Activated naive CD4-positive, alpha-beta T cell treated with Interleukin-2 at 50 U/mL for 16 hours (primary cell): ENCODE measurements at regions not wholly inside any gene's neighbourhood (a gene's known extent, or its start where the extent isn't known, plus 50 kb on each side); places are given as distances from the start of the nearest gene placed in this dataset.

Experiments used
- DNase-seq: peaks from one replicate; pipeline ENCODE4 v3.0.0-alpha.2; 2020

DNA sequence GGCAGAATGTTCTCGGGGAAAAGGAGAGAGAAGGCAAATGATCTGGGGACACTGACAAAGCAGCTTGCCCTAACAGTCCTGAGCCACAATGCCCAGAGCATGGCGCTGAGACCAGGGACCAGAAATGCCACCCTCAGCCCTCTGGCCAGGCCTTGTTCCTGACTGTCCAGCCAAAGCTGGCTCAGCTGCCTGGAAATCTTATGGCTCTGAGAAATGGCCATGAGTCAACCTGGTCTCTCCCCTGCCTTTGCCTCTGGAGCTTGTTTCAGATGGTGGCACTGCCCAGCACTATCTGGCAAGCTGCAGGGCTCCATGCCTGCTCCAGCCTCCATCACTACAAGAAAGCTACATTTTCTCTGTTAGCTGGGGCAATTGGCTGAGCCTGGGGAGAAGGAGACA is 90.5 kb upstream of the PLXNA4 start:
- DNase-seq = no peak

DNA sequence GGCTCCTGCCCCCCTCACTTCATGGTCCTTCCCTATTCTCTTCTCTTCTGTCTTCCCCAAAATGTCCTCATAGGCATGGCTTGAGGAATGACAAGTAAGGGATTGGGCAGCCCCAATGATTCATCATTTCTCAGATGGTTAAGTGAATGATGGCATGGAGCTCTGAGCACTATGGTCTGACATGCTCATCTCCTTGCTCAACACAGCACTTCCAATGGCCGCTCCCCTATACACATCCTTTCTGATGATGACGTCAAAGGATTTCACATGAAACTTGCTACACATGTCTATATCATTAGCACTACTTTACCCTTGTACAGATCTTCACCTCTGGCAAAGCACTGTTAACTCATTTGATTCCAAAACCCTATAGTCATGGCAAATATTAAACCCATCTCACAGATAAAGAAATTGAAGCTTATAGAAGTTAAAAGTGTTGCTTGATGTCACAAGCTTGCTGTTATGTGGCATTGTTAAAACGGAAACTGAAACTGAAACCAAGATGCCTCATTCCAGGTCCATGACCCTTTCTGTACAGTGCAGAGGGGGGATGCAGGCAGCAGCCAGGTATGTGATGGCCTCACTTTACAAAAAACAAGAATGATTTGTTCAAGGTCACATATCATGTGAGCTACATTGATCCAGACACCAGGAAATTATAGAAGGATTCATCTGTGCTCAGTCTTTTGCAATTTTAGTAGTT is 90.0 kb upstream of the PLXNA4 start:
- no peak for DNase-seq

DNA sequence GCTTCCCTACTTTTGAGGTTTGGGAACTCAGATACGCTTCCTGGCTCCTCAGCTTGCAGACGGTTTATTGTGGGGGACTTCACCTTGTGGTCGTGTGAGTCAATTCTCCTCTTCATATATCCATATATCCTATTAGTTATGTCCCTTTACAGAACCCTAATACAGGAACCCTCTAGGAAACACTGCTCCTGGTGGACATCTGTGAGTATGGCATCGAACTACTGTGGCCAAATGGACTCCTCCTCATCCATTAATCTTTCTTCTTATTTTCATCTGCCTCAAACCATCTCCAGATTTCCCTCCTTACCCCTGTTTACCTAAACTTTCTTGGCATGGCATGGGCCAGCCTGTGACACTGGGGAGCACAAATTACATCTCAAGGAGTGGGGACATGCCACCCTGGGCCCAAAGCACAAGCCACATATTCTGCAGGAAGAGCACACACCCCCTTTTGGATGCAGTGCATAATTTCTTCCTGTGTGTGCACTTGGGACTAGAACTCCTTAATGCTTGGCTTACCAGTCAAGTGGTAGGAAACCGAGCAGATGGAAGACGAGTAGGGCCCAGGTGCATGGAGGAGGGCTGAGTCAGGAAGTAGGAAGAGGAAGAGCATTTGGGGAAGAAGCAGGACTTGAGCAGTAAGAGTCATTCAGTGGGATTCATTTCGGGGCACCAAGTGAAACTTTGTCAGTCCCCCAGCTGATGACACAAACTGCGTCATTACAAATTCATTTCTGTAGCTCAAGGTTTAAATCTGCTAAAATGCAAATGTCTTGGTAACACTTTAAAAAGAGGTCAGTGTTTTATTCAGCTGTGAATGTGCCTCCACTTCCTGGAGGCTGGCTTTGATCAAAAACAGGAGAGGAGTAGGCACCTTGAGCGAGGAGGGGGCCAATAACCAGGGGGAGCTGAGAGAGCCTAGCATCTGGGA is 80.8 kb upstream of the PLXNA4 start:
- no peak for DNase-seq

DNA sequence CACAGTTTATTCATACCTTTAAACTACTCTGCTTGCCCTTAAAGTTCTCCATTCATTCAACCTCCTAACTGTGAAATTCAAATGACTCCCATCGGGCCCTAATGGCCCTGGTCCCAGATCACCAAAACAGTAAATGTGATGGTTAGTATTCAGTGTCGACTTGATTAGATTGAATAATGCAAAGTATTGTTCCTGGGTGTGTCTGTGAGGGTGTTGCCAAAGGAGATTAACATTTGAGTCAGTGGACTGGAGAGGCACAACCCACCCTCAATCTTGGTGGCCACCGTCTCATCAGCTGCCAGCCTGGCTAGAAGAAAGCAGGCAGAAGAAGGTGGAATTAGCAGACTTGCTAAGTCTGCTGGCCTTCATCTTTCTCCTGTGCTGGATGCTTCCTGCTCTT is 80.1 kb upstream of the PLXNA4 start:
- no peak for DNase-seq

DNA sequence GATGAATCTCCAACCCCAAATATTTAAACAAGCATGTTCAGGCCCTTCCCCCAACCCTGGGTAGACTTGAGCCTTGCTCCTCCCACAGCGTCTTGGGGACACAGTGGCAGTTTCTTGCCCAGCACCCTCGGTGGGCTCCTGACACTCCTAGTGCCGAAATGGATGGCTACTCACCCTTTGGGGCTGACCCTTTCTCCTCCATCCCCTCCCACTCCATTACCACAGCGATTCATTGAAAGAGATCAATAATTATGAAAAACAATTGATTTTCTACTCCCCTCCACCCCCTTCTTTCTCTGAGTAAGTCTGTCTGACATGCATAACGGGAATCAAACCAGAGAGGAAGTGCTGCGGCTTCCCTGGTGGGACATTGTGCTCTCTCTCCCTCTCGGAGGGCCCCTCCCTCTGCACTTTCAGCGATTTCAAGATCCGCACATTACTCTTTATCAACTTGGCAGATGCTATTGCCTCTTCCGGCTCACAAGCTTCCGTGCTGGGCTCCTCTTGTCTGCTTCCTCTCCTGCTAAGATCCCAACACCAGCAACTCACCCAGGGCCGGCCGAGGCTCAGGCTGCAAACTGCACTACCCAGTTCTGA is 79.0 kb upstream of the PLXNA4 start:
- DNase-seq = peak; percentile 29

DNA sequence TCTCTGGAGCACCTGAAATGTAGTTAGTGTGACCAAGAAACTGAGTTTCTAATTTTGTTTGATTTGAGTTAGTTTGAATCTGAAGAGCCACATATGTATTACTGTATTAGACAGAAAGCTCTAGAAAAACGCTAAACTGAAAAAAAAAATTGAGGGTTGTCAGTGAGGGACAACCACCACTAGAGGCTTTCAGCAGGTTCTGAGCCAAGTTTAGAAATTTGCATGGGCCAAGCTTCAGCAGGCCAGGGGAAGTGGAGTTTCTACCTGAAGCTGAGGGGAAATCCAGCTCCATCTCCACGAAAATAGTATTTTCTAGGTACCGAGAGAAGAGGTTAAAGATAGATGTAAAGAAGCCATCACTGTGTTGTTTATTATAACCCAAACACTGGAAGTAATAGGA is 77.9 kb upstream of the PLXNA4 start:
- no peak for DNase-seq

GRCh38 chr7:132653366-132653930 is 77.2 kb upstream of the PLXNA4 start:
- DNase-seq = no peak

DNA sequence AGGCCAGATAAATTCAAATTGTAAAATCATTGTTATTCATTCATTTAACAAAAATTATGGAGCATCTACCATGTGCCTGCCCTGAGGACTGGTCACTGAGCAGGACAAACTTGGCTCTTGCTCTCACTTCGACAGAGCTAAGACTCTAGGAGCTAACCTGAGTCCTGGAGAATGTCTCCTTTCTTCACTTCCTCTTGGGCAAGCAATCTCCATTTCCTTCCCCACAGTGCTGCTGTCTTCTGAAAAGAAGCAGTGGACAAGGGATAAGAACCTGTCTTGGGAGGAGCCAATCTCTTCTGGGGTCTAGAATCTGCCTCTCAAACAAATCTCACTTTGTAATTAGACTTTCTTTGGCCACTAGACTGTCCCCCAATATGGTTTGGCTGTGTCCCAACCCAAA is 76.2 kb upstream of the PLXNA4 start:
- no peak for DNase-seq

GRCh38 chr7:132650498-132650897 is 74.2 kb upstream of the PLXNA4 start:
- no peak for DNase-seq

GRCh38 chr7:132647311-132647710 is 71.0 kb upstream of the PLXNA4 start:
- no peak for DNase-seq

DNA sequence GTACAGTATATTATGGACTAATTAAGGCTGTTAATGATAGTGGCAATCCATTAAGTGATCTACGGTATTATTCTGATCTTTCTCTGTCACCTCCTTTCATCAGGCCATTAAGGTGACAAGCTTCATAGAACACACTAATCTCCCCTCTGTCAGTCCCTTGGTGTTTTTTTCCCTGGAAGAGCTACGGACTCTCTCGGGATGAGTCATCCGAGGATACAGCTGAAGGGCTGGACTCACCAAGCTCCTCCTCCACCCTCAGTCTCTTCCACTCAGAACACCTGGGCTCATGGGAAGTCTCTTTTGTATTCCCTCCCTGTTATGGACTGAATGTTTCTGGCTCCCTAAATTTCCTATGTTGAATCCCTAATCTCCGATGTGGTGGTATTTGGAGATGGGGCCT is 69.8 kb upstream of the PLXNA4 start:
- DNase-seq = no peak

- DNase-seq = no peak
Measured at GRCh38 chr7:132643302-132643701, 67.0 kb upstream of the PLXNA4 start.

GRCh38 chr7:132641238-132641637 is 65.0 kb upstream of the PLXNA4 start:
- DNase-seq = no peak

DNA sequence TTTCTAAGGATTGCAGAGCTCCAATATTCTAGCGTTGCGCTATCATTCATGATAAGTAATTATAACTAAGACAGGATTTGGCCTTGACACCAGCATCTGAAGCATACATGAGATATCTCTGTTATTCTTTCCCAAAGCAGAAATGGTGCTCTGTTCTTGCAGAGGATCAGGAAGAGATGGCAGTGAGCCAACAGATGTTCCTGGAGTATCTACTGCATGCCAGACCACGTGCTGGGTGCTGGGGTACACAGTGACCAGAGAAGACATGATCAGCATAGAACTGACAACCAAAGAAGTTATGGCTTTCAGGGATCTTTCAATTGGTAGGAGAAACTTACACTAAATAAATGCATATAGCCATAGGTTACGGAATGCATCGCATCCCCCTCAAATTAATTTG is 63.7 kb upstream of the PLXNA4 start:
- DNase-seq = no peak

DNA sequence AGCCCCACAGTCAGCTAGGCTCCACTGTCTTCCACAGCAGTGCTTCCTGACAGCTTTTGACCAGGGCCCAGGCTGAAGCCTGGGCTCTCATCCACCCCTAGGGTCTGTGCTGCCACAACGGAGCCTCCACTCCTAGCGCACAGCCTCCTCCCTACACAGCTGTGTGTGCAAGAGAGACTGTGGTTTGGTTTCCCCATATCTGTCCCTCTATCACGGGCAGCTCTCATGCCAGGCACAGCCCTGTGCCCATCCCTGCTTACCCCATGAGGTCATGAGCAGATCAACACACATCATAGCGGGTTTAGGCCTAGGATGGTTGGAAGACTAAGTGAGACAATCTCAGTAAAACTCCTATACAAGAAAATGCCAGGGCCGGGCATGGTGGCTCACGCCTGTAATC is 61.7 kb upstream of the PLXNA4 start:
- no peak for DNase-seq

GRCh38 chr7:132636581-132636980 is 60.3 kb upstream of the PLXNA4 start:
- DNase-seq = no peak

GRCh38 chr7:132635127-132635526 is 58.9 kb upstream of the PLXNA4 start:
- no peak for DNase-seq

DNA sequence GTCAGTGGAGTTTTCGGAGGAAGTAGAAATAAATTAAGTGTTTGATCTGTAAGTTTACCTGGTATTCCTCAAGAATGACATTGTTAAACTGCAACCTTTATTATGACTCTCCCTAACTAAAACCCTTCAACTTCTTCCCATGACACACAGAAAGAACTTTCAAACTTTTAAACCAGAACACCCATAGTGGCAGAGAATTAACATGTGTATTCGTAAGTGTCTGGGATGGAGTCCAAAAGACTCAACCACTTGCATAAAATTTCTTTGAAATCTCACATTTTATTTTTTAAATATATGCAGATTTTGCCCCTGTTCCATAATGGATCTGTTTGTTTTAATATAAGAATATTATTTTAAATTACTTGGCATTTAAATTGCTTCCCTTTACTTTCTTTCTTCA is 54.6 kb upstream of the PLXNA4 start:
- no peak for DNase-seq
